BLaER1 treated with 17β-estradiol and CSF1 and Interleukin-3, amounts not matched to agents 10 nM and 100 nM (cell line): ENCODE measurements at regions not wholly inside any gene's neighbourhood (a gene's known extent, or its start where the extent isn't known, plus 50 kb on each side); places are given as distances from the start of the nearest gene placed in this dataset.
"Not testable (repeated sequence)": the region's sequence is repeated elsewhere in the genome, so short reads cannot be mapped to it uniquely, and the experiment has no call there.

Source experiments
- H3K27ac ChIP-seq, 11 experiments: shearing (Covaris generic); formaldehyde crosslinking; 2 replicates each; pipeline ENCODE4 v1.8.1; 2022
- H3K27me3 ChIP-seq, 11 experiments: shearing (Covaris generic); formaldehyde crosslinking; 2 replicates each; pipeline ENCODE4 v1.8.1; 2022
- H3K36me3 ChIP-seq, 11 experiments: shearing (Covaris generic); formaldehyde crosslinking; 2 replicates each; pipeline ENCODE4 v1.8.1; 2022
- H3K4me1 ChIP-seq, 10 experiments: shearing (Covaris generic); formaldehyde crosslinking; 2 replicates each; pipeline ENCODE4 v1.8.1; 2022
- H3K4me2 ChIP-seq, 11 experiments: shearing (Covaris generic); formaldehyde crosslinking; 2 replicates each; pipeline ENCODE4 v1.8.1; 2022
- H3K4me3 ChIP-seq, 10 experiments: shearing (Covaris generic); formaldehyde crosslinking; 2 replicates each; pipeline ENCODE4 v1.8.1; 2022
- H3K9ac ChIP-seq, 11 experiments: shearing (Covaris generic); formaldehyde crosslinking; 2 replicates each; pipeline ENCODE4 v1.8.1; 2022
- H3K9me3 ChIP-seq, 11 experiments: shearing (Covaris generic); formaldehyde crosslinking; replicated peaks in 1 of 11; 2 replicates each; pipeline ENCODE4 v1.8.1; 2022
- H4K20me1 ChIP-seq, 11 experiments: shearing (Covaris generic); formaldehyde crosslinking; 2 replicates each; pipeline ENCODE4 v1.8.1; 2022
- Cebpa-rat ChIP-seq, 11 experiments: shearing (Covaris generic); IDR thresholded peaks; 2 replicates each; pipeline ENCODE4 v1.8.1; 2022

DNA sequence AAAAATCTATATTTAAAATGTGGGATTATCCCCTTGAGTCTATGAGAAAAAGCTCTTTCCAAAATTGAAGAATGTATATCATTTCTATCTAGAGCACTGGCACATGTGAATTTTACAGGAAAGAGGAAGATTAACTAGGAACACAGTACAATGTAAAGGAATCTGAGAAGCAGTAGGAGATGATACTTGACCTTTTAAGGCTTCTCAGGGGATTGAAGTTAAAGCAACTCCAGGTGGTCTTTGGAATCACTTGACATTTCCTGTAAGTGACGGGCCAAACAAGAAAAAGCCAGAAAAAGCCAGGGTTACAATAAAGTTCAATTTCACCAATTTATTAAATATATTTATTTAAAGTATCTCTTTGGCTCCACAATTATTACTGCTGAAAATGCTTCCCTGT lies 1373.9 kb downstream of the OLFM4 start:
- Histone ChIP-seq H3K9me3 (0 out of 22 replicates have a peak, but pooled peaks cover 0 to 3% (median 0%) of the 10 kb centered on the region in 11 experiments), H3K4me2 (no peak overlapping the region)
- no peak for TF ChIP-seq Cebpa-rat (IDR thresholded peaks at IDR 0.05)

DNA sequence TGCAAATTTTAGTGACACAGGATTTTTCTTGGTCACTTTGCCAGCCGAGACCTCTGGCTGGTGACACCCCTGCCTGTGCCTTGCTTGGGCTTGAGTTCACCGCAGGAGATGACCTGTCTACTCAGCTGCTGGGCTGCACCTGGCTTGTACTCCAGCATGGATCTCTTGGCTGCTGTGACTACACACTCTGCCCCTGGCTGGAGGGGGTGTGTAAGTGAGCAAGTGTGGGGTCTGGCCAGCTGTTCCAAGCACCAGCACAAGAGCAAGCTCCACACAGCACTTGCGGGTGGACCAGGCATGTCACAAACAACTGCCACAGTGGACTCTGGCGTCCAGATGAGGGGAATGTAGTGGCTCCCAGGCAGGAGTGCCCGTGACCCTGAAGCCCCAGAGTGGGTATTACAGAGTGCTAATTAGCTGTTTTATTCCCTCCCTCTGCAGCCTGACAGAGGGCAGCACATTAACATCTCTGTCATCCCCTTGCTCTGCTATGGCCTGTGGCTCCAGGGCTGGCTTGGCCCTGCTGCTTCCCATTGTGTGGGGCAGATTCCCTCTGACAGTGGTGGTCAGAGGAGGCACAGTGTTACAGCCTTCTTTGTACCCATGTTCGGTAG lies 1387.2 kb downstream of the OLFM4 start:
- no peaks in the 10 kb centered on the region for H3K27me3 ChIP-seq
- no peak for TF ChIP-seq Cebpa-rat (IDR thresholded peaks at IDR 0.05)
- no peak overlapping the region for H3K9ac ChIP-seq
- peaks cover 0 to 14% (median 9%) of the 10 kb centered on the region in 11 experiments; a peak in 12 of 22 replicates for H3K9me3 ChIP-seq
- H3K36me3 ChIP-seq, result no peaks in the 10 kb centered on the region
- no peak overlapping the region for H3K4me2 ChIP-seq
- H3K4me1 ChIP-seq, result no peaks in the 10 kb centered on the region
- no peak overlapping the region for H3K27ac ChIP-seq
- H4K20me1 ChIP-seq, result no peaks in the 10 kb centered on the region
- no peak overlapping the region for H3K4me3 ChIP-seq

More for the DNA sequence above, 1373.9 kb downstream of the OLFM4 start:
- Histone ChIP-seq H3K36me3 (no peaks in the 10 kb centered on the region), H3K4me1 (no peaks in the 10 kb centered on the region), H3K27me3 (no peaks in the 10 kb centered on the region), H4K20me1 (no peaks in the 10 kb centered on the region), H3K27ac (no peak overlapping the region), H3K4me3 (no peak overlapping the region), H3K9ac (no peak overlapping the region)

DNA sequence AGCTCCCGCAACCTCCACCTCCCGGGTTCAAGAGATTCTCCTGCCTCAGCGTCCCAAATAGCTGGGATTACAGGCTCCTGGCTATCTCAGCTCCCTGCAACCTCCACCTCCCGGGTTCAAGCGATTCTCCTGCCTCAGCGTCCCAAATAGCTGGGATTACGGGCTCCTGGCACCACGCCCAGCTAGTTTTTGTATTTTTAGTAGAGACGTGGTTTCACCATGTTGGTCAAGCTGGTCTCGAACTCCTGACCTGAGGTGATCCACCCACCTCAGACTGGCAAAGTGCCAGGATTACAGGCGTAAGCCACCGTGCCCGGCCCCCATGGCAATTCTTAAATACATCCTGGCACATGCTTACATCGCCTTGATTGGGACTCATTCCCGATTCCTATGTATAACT lies 1394.3 kb downstream of the OLFM4 start:
- H3K9me3 ChIP-seq, H3K4me1 ChIP-seq, H3K4me2 ChIP-seq, H3K4me3 ChIP-seq, H3K9ac ChIP-seq, H3K27me3 ChIP-seq, H4K20me1 ChIP-seq, H3K27ac ChIP-seq, H3K36me3 ChIP-seq: not testable (repeated sequence)

DNA sequence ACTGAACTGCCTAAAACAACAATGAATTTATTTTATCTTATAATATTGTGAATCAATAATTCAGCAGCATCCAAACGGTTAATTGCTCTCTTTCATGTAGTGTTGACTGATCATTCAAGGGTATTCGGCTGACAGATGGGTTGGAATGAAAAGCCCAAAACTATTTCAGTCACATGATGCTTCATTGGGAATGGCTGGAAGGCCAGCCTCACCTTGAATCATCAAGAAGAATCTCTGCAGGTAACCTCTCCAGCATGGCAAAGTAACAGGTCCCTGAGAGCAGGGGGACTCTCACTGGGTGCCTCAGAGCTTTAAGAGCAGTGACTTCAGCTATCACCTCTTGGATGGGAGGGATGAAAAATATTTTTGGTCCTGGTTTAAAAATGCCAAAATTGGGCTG lies 1395.7 kb downstream of the OLFM4 start:
- Histone ChIP-seq H3K27ac (no peak overlapping the region), H3K4me1 (no peaks in the 10 kb centered on the region), H3K9ac (no peak overlapping the region), H3K9me3 (no peaks in the 10 kb centered on the region), H3K4me2 (no peak overlapping the region), H3K27me3 (no peaks in the 10 kb centered on the region), H3K4me3 (no peak overlapping the region), H4K20me1 (no peaks in the 10 kb centered on the region), H3K36me3 (no peaks in the 10 kb centered on the region)
- no peak for TF ChIP-seq Cebpa-rat (IDR thresholded peaks at IDR 0.05)

DNA sequence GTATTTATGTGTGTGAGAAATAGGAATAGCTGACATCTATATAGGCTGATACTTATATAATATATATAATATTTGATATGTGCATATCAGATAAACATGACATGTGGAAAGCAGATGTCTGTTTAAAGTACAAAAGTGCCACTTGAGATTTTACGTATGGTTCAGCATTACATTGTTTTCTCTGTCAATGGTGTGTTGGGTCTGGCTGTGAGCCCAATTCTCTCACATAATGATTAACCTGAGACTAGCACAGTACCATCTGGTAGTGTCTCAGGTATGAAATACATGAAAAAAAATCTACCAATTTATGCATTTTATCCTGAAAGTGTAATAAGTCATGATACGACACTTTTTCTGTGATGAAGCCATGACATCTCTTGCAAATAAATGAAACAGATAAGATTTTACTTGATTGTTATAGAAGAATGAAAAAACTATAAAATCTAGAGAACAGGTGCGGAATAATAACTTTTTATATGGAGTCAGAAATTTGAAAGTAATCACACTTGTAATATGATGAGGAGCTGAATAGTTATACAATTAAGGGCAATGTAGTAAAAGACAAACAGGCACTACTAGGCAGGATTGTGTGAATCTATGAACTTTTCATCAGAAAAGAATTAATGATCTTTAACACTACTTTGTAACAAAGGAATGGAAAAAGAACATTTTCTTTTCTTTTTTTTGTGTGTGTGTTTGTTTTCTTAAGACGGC lies 1405.0 kb downstream of the OLFM4 start:
- TF ChIP-seq Cebpa-rat (IDR thresholded peaks at IDR 0.05), result no peak
- H3K4me3 ChIP-seq, result no peak overlapping the region
- H3K4me2 ChIP-seq, result no peak overlapping the region
- no peaks in the 10 kb centered on the region for H4K20me1 ChIP-seq
- no peaks in the 10 kb centered on the region for H3K4me1 ChIP-seq
- no peak overlapping the region for H3K9ac ChIP-seq
- H3K27me3 ChIP-seq, result no peaks in the 10 kb centered on the region
- H3K9me3 ChIP-seq, result no peaks in the 10 kb centered on the region
- H3K36me3 ChIP-seq, result no peaks in the 10 kb centered on the region
- no peak overlapping the region for H3K27ac ChIP-seq

DNA sequence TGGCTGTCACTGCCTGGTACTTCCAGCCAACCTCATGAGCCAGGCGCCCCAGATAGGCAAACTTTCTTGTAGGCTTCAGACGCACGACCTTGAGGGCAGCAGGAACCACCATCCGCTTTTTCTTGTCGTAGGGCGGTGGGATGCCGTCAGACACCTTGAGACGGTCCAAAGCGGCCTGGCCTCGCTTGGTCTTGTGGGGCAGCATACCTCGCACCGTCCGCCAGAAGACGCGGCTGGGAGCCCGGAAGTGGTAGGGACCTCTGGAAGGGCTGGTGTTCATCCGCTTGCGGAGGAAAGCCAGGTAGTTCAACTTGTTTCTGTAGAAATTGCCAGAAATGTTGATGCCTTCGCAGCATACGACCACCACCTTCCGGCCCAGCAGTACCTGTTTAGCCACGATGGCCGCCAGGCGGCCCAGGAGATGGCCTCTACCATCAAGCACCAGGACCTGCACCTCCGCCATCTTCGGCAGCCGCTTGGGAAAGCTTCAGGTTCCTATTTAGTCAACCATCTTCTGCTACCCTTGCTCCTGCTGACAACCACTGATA lies 1412.3 kb downstream of the OLFM4 start:
- not testable (repeated sequence) for H4K20me1 ChIP-seq, H3K27me3 ChIP-seq, H3K4me2 ChIP-seq, H3K27ac ChIP-seq, H3K4me3 ChIP-seq, H3K9ac ChIP-seq, H3K9me3 ChIP-seq, H3K4me1 ChIP-seq, H3K36me3 ChIP-seq

DNA sequence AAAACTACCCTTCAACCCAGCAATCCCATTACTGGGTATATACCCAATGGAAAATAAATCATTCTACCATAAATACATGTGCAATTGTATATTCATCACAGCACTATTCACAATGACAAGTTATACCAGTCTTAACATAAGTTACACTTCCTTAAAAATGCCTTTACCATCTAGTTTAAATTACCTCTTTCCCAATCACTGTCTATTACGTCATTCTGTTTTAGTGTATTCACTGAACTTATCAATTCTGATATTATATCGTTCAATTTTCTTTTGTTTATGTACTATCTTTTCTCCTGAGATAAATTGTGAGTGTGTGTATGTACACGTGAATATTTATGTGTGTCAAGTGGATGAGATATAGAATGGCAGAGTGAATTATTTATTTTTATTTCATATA lies 1416.8 kb downstream of the OLFM4 start:
- Histone ChIP-seq H3K4me3 (no peak overlapping the region), H3K4me2 (no peak overlapping the region), H3K4me1 (no peaks in the 10 kb centered on the region), H3K27me3 (no peaks in the 10 kb centered on the region), H4K20me1 (no peaks in the 10 kb centered on the region), H3K27ac (no peak overlapping the region), H3K9me3 (peaks cover 0 to 4% (median 0%) of the 10 kb centered on the region in 11 experiments; a peak in 1 of 22 replicates), H3K9ac (no peak overlapping the region), H3K36me3 (no peaks in the 10 kb centered on the region)
- TF ChIP-seq Cebpa-rat (IDR thresholded peaks at IDR 0.05), result no peak

DNA sequence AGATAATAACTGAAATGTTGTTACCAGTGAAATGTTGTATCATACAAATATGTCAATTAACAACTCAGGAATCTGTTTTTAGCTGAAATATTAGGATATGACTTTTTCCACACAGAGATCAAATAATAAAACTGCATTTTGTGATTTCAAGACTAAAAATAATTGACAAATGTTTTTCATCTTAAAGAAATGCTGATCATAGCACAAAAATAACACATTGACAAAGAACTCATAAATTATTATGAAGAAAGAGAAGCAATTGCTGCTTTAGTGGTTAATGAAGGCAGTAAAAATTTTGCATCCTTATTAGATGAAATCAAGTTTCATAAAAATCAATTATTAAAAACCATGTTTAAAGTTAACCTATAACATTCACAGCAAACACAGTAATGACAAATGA lies 1417.3 kb downstream of the OLFM4 start:
- H3K4me2 ChIP-seq, result no peak overlapping the region
- H3K9me3 ChIP-seq, result peaks cover 0 to 4% (median 0%) of the 10 kb centered on the region in 11 experiments; a peak in 1 of 22 replicates
- H3K27ac ChIP-seq, result no peak overlapping the region
- no peaks in the 10 kb centered on the region for H3K27me3 ChIP-seq
- no peak for TF ChIP-seq Cebpa-rat (IDR thresholded peaks at IDR 0.05)
- H3K4me1 ChIP-seq, result no peaks in the 10 kb centered on the region
- H3K4me3 ChIP-seq, result no peak overlapping the region
- H3K9ac ChIP-seq, result no peak overlapping the region
- H4K20me1 ChIP-seq, result no peaks in the 10 kb centered on the region
- H3K36me3 ChIP-seq, result no peaks in the 10 kb centered on the region

DNA sequence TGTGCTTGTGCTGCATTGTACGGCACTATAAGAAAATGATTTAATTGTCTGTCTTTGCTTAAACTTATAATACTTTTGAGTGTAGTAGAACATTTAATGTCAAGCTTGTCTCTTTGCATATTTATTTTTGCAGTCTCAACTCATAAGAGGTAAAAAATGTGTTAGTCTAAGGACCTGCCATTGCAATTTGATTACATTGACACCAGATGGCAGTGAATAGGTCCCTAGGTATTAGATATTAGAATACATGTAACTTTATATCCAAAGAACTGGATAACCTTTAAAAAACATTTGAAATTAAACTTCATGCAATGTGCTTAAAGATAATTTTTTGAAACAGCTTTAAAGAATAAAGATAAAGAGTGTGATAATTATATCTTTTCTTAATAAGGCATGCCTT lies 1421.3 kb downstream of the OLFM4 start:
- no peak for TF ChIP-seq Cebpa-rat (IDR thresholded peaks at IDR 0.05)
- Histone ChIP-seq H3K4me3 (no peak overlapping the region), H3K4me2 (no peak overlapping the region), H3K4me1 (no peaks in the 10 kb centered on the region), H3K9ac (no peak overlapping the region), H3K27me3 (no peaks in the 10 kb centered on the region), H3K36me3 (no peaks in the 10 kb centered on the region), H4K20me1 (no peaks in the 10 kb centered on the region), H3K27ac (no peak overlapping the region), H3K9me3 (peaks cover 6 to 11% (median 9%) of the 10 kb centered on the region in 11 experiments; a peak in 13 of 22 replicates)

DNA sequence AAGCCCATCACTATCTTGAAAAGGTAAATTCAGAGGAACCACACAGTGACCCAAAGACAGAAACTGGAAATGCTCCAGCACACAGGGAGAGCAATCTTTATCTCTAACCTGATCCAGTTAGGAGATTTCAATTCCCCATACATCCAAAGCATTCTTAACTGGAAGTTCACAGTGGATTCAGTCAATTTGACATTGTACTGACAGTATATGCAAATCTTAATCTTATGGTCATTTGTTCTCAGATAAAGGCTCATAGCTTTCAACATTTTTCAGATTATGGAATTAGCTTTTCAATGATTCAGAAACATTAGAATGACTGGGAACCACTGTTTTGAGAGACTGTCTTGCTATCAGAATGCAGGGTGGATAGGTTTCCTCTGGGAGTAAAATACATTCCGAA lies 1455.6 kb downstream of the OLFM4 start:
- Histone ChIP-seq H3K9ac (no peak overlapping the region), H3K36me3 (no peaks in the 10 kb centered on the region), H4K20me1 (no peaks in the 10 kb centered on the region), H3K4me1 (no peaks in the 10 kb centered on the region), H3K4me2 (no peak overlapping the region), H3K27ac (no peak overlapping the region), H3K27me3 (no peaks in the 10 kb centered on the region), H3K9me3 (no peaks in the 10 kb centered on the region), H3K4me3 (no peak overlapping the region)
- no peak for TF ChIP-seq Cebpa-rat (IDR thresholded peaks at IDR 0.05)
